ENCODE measurements at regions not wholly inside any gene's neighbourhood (a gene's known extent, or its start where the extent isn't known, plus 50 kb on each side); places are given as distances from the start of the nearest gene placed in this dataset.

DNA sequence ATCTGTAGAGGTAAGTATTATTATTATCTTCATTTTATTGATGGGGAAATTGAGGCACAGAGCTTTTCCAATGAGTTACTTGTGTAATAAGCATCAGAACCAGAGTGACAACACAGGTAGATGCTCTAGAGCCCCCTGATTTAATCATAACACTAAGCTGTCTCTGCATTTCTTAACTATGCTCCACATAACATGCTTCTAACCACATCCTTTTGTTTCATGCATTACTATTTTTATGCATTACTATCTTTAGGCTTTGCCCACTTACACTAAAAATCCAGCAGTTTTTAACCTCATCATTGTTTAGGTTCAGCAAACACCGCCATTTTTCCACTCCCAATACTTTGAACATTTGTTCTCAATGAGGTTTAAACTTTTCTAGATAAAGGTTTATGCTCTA, 1900.8 kb upstream of the PCDH10 start:
- H3K36me3 ChIP-seq (ENCODE audit: control insufficient read depth, insufficient read depth, low read length), result no peaks in the 10 kb centered on the region
- ChIA-PET POLR2A (no interaction called here), CTCF (ENCODE audit: low intra/inter-chr PET ratio) (no interaction called here)
- no peak overlapping the region for H3K4me3 ChIP-seq
- H2AFZ ChIP-seq (ENCODE audit: low read depth, low read length), result no peak overlapping the region
- no TSS peak for BruUV-seq (replicated peaks)
- H3K27me3 ChIP-seq (ENCODE audit: control insufficient read depth in 2 of 2, insufficient read depth in 2 of 2, low read length in 2 of 2), result no peaks in the 10 kb centered on the region
- no peaks in the 10 kb centered on the region for H3K9me1 ChIP-seq (ENCODE audit: control insufficient read depth, insufficient read depth, low read length)
- DNase-seq (ENCODE audit: extremely low read depth in 1 of 4, low spot score in 3 of 4), result no peak
- H3K9me3 ChIP-seq (replicated peaks; ENCODE audit: control insufficient read depth, insufficient read depth, low read depth, low read length), result no peaks in the 10 kb centered on the region
- no peak for FAIRE-seq
- no peak for ATAC-seq
- no peaks in the 10 kb centered on the region for H3K4me1 ChIP-seq (replicated peaks in 1 of 2; ENCODE audit: control insufficient read depth in 2 of 2, insufficient read depth in 2 of 2, low read length in 2 of 2)
- in situ Hi-C loops (cut with MboI) (no loop called here), intact Hi-C loops (cut with micrococcal nuclease) (no loop called here)
- TF ChIP-seq, protein P1, sequence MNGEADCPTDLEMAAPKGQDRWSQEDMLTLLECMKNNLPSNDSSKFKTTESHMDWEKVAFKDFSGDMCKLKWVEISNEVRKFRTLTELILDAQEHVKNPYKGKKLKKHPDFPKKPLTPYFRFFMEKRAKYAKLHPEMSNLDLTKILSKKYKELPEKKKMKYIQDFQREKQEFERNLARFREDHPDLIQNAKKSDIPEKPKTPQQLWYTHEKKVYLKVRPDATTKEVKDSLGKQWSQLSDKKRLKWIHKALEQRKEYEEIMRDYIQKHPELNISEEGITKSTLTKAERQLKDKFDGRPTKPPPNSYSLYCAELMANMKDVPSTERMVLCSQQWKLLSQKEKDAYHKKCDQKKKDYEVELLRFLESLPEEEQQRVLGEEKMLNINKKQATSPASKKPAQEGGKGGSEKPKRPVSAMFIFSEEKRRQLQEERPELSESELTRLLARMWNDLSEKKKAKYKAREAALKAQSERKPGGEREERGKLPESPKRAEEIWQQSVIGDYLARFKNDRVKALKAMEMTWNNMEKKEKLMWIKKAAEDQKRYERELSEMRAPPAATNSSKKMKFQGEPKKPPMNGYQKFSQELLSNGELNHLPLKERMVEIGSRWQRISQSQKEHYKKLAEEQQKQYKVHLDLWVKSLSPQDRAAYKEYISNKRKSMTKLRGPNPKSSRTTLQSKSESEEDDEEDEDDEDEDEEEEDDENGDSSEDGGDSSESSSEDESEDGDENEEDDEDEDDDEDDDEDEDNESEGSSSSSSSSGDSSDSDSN (IDR thresholded peaks at IDR 0.05; ENCODE audit: borderline replicate concordance in 1 of 2, low read depth in 2 of 2, low read length in 2 of 2), result no peak
- TF ChIP-seq BRF1 (IDR thresholded peaks at IDR 0.05; ENCODE audit: borderline replicate concordance, extremely low read depth, insufficient read length) (no peak), TAL1 (IDR thresholded peaks at IDR 0.05) (no peak), USF2 (CRISPR knock-in tag; IDR thresholded peaks at IDR 0.05) (no peak), GTF2E2 (tag; IDR thresholded peaks at IDR 0.05) (no peak), HCFC1 (IDR thresholded peaks at IDR 0.05; ENCODE audit: low read depth, low read length) (no peak), ZKSCAN1 (IDR thresholded peaks at IDR 0.05; ENCODE audit: low read depth, low read length) (no peak)
- TF ChIP-seq, protein P2, sequence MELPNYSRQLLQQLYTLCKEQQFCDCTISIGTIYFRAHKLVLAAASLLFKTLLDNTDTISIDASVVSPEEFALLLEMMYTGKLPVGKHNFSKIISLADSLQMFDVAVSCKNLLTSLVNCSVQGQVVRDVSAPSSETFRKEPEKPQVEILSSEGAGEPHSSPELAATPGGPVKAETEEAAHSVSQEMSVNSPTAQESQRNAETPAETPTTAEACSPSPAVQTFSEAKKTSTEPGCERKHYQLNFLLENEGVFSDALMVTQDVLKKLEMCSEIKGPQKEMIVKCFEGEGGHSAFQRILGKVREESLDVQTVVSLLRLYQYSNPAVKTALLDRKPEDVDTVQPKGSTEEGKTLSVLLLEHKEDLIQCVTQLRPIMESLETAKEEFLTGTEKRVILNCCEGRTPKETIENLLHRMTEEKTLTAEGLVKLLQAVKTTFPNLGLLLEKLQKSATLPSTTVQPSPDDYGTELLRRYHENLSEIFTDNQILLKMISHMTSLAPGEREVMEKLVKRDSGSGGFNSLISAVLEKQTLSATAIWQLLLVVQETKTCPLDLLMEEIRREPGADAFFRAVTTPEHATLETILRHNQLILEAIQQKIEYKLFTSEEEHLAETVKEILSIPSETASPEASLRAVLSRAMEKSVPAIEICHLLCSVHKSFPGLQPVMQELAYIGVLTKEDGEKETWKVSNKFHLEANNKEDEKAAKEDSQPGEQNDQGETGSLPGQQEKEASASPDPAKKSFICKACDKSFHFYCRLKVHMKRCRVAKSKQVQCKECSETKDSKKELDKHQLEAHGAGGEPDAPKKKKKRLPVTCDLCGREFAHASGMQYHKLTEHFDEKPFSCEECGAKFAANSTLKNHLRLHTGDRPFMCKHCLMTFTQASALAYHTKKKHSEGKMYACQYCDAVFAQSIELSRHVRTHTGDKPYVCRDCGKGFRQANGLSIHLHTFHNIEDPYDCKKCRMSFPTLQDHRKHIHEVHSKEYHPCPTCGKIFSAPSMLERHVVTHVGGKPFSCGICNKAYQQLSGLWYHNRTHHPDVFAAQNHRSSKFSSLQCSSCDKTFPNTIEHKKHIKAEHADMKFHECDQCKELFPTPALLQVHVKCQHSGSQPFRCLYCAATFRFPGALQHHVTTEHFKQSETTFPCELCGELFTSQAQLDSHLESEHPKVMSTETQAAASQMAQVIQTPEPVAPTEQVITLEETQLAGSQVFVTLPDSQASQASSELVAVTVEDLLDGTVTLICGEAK (IDR thresholded peaks at IDR 0.05), result no peak
- TF ChIP-seq, protein P2 (CRISPR knock-in tag; IDR thresholded peaks at IDR 0.05), result no peak
- no peaks in the 10 kb centered on the region for H4K20me1 ChIP-seq (replicated peaks; ENCODE audit: control insufficient read depth, insufficient read depth, low read length)
- no peak overlapping the region for H3K27ac ChIP-seq (ENCODE audit: extremely low read depth, low read depth, low read length)
- 0% methylated on average over 1 of the region's 1 CpG for WGBS (ENCODE audit: insufficient coverage, low coverage, missing lambda C conversion rate)
- no peak overlapping the region for H3K9ac ChIP-seq (ENCODE audit: insufficient read depth in 1 of 2, low read depth in 2 of 2, low read length in 2 of 2)
- no peaks in the 10 kb centered on the region for H3K79me2 ChIP-seq (ENCODE audit: control insufficient read depth, insufficient read depth, low read length)
- no peak overlapping the region for H3K4me2 ChIP-seq (ENCODE audit: insufficient read depth, low read length)
